PC-9 (cell line): ENCODE measurements at regions not wholly inside any gene's neighbourhood (a gene's known extent, or its start where the extent isn't known, plus 50 kb on each side); places are given as distances from the start of the nearest gene placed in this dataset.

Experiments used
- CTCF ChIP-seq: fragments of 200-600 bp; sonication (generic); conservative IDR thresholded peaks from 2 replicates; pipeline ENCODE4 v1.6.1; 2017; ENCODE audit warnings: mixed run types, antibody characterized with exemption, mild to moderate bottlenecking, moderate library complexity
- EZH2 ChIP-seq: fragments of 200-600 bp; sonication (generic); IDR thresholded peaks from 2 replicates; pipeline ENCODE4 v1.8.0; 2017; ENCODE audit warnings: antibody characterized with exemption, low read depth

- TF ChIP-seq CTCF (no peak), EZH2 (no peak)
Measured at GRCh38 chr2:55102056-55102812, 52.0 kb upstream of the RTN4 start.
